ENCODE measurements at regions not wholly inside any gene's neighbourhood (a gene's known extent, or its start where the extent isn't known, plus 50 kb on each side); places are given as distances from the start of the nearest gene placed in this dataset.
"Not testable (repeated sequence)": the region's sequence is repeated elsewhere in the genome, so short reads cannot be mapped to it uniquely, and the experiment has no call there.

DNA sequence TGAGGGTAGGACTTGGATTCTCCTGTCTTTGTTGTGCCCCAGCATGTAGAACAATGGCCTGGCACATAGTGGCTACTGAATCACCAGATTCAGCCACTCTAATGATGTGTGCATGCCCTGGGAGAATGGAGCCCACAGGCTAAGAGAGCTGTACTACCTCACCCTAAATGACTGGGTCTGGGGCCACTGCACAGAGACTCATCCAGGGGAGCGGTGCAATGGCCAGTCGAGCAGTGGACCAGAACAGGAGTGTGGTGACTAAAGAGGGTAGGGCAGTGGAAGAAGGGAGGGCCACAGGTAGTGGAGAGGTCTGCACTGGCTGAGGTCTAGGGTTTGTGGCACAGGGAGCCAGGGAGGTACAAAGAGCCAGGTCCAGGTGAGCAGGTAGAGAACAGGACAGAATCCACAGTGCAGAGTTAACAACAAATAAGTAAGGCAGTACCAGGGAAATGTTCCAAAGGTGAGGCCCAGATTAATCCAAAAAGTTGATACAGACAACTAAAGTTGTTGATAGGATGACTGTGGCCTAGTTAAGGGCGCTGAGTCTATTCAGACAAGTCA lies 142.7 kb upstream of the ATP11B start:
- DNase-seq: no peak

DNA sequence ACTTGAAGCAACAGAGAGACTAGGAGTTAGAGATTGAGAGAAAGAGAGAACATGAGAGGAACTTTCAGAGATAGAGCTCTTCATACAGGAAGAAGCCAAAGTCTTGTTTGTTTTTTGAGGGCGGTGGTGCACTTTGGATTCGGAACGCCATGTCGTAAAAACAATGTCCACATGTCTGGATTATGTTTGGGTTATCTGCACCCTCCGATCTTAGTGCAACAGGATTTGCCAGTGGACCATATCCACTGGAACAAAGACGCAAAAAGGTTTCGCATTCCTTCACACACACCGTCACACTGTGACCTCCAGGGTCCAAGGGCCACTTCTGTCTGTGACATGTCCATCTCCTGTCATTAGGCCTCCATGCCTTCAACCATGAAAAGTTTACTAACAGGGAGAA lies 141.8 kb upstream of the ATP11B start:
- no peak for DNase-seq

DNA sequence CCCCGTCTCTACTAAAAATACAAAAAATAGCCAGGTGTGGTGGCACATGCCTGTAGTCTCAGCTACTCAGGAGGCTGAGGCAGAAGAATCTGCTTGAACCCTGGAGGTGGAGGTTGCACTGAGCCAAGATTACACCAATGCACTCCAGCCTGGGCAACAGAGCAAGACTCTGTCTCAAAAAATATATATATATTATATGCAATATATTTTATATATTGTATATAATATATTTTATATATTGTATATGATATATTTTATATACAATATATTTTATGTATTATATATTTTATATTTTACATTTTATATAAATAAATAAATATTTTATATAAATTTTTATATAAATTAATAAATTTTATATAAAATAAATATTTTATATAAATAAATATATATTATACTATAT lies 140.2 kb upstream of the ATP11B start:
- not testable (repeated sequence) for DNase-seq

DNA sequence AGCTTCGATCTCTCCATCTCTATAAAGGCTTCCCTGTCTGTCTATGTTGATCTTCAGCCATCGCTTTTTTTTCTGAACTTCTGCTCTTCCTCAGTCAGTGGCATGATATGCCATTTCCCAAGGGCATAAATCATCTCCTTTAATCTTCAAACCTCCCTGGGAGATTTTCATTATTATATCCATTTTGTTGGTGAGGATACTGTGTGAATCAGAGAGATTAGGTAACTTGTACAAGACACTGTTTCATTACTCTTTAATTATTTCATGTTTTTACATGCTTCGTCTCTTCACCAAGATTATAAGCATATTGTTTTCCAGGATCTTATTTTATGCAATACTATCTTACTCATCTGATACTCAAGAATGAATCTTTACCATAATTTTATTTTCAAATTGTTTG lies 124.8 kb upstream of the ATP11B start:
- no peak for DNase-seq

DNA sequence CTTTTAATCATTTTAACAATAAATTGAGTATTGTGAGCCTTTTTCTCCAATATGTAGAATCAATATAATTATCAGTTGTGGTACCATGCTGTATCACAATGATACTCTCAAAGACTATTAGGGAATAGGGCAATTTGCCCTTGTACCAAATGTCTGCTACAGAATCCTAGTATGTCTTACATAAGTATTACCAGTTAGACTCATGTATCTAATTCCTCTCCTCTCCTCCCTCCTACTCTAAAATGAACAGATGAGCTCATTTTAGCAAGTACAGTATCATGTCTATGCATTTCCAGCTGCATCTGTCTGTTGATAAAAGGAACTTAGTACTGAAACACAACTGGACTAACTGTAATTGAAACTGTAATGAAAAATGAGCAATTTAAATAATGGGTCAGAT lies 124.3 kb upstream of the ATP11B start:
- DNase-seq: no peak

DNA sequence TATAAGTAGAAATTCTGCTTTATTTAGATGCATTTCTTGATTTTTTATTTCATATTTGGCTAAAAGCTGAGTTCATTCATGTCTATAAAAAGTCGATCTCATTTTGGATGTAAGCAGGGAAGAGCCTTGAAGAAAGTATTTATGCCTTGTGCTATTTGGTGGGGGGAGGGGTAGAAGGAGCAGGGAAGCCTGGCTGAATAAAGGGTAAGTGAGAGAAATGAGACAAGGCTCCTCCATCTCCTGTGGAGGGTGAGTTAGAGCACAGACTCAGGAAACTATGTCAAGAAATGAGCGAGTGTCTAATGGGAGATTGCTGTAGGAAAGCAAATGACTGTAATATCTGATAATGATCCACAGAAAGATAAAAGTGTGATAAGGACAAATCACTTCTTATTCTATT lies 121.8 kb upstream of the ATP11B start:
- no peak for DNase-seq

DNA sequence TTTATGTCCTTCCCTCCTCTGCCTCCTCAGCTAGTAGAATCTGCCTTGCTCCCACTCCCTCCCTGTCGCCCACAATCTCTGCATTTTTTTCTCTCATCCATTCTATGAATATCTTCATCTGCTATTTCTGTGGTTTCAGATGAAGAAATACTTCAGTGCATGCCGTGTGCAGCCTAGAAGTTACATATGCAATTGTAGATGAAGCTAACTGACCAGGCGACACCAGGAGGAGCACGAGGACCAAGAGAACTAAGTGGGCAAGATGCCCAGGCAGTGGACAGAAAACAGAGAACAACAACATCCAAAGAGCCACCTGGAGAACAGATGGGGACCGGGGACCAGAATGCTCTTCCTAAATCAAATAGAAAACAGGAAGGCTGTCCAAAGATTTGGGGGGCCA lies 121.4 kb upstream of the ATP11B start:
- DNase-seq: no peak

DNA sequence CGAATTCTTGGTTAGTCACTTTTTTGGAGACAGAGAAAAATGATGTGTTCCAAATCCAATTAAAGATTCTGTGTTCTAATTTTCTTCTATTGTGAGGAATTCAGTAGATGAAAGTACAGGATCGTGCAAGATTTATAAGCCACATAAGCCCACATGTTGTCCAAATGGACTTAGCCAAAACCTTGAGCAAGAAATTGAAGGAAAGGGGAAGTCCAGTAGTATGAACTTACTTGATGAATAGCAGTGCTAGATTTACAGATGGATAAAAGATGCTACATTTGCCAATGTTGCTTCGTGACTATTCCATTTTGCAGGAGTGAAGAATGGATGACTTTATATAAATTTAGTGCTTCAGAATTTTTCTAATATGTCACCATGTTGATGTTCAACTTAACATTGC lies 120.0 kb upstream of the ATP11B start:
- DNase-seq: no peak

DNA sequence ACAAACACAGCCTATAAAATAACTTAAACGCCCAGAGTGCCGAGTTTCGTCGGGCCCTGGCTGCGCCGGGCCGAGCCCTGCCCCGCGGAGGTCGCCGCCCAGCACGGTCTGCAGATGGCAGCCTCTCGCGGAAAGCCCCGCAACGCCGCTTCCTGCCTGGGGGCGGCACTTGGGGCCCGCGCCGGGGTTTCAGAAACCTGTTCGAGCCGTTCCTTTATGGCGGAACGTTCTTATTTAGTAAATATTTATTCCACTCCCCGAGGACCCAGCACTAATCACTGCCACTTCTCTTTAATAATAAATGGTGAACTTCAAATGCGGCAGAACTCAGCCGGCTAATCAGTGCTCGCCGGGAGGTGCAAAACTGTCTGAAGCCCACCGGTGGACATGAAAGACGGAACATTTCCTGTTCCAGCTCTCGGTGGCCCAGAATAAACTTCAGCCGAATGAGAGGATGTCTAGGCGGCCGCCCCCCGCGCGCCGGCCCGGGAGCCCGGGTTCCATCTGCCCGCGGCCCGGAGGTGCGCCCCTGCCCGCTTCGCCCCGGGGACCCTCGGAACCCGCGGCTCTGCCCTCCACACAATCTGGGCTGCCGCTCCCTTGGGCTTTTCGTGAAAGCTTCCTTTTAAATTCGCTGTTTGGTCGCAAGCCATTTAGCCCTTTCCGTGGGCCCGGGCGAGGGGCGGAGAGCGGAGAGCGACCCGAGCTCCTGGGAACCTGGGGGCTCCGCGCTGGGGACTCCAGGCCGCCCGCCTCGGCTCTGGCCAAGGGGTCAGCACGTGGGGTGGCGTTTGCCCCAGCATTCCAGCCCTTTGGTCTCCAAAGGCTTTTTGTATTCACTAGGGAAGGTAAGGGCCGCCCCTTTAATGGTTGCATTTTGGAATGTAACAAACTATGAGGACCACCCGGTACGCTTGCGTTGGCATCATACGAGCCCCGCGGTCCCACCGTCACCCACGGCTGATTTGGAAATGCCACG lies 110.8 kb upstream of the ATP11B start:
- DNase-seq: no peak

DNA sequence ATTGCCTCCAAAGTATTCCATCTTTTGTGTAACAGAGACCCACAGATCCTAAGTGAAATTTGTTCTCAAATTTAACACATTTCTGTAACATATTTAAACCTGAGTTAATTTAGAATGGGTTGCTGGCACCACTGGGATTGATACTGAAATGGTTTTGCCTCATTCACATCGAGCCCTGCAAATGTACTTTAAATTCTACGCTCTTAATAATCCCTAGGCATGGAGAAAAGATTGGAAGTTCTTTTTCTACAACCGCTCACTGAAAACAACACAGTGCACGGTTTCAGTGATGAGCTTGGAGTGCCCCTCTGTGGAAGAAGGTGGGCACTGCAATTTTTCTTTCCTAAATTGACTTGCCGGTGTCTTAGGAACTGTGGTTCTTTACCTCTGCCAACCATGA lies 109.9 kb upstream of the ATP11B start:
- peak in 1 of 2 experiments; percentile 4 for DNase-seq

DNA sequence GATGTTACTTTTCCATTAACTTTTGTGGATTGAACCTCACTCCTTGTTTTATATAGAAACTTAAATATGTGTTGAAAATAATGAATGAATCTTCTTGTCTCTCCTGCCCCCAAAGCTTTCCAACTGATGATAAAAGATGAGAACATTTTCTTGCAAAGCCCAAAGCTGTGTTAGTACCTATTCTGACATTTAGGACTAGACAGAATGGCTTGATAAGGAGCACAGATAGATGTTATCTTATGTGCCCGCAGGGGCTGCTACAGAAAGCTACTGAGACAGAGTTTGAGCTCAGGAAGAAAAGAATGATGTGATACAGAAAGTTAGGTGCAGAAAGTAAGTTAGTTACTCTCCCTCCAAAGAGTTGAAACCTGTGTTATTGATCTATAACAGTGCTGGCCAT lies 109.4 kb upstream of the ATP11B start:
- DNase-seq: no peak

DNA sequence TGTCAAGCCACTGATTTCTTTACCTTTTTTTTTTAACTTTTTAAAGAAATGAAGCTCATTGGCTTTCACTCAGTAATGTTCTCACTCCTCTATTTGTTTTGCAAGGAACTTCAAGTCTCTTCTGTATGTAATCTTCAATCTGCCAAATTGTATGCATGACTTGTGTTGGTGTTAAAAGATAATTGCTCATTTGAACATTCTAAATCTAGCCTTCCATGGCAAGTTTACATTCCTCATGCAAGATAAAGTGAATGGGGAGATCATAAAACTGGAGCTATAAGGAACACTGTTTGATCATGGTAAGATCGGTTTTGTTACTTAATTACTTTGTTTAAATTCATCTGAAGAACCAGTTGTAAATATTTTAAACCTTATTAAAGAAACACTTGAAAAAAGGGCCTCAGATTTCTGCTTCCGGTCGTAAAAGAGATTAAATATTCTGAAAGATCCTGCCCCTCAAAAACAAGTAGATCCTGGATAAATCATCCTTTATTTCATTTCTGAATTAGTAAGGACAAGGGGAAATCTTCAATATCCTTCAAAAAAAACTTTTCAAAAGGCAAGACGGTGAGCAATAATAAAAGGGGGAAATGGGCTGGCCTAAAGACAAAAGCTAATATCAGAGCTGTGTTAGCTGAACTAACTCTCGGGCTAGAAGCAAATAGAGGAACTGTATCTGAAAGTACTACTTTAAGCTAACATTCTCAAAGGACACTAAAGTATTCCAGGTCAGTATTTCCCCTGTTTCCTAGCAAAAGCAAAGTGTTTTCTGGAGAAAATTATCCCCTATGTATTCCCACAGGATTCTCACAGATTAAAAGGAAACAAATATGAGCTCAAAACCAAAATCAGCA lies 107.0 kb upstream of the ATP11B start:
- no peak for DNase-seq

DNA sequence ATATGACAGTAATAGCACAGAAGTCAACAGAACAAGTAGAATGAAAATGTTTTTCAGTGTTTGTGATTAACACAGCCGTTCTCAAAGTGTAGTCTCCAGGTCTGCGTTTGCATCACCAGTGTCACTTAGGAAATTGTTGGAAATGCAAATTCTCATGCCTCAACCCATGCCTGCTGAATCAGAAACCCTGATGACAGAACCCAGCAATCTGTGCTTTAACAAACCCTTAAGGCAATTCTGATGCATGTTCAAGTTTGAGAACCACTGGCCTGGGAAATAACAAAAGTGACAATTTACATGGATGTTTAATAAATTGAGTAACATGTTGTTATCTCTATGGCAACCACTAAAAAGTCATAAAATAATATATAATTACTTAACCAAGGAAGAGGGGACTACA lies 103.1 kb upstream of the ATP11B start:
- no peak for DNase-seq

DNA sequence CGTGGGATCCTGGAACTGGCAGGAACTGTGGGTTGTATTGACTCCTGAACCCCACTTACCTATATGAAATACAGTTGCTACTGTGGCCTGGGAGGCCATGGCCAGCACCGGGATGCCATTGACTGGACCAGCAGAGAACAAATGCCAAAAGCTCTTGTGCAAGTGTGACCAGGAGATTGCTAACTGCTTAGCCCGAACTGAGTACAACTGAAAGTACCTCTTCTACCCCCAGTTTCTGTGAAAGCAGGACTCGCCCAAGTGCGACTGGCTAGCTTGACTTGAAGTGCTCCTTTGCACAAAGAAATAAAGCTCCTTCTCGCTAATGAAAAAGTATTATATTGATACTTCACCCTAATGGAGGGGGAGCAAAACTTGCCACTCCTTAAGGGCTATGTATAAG lies 101.3 kb upstream of the ATP11B start:
- no peak for DNase-seq

DNA sequence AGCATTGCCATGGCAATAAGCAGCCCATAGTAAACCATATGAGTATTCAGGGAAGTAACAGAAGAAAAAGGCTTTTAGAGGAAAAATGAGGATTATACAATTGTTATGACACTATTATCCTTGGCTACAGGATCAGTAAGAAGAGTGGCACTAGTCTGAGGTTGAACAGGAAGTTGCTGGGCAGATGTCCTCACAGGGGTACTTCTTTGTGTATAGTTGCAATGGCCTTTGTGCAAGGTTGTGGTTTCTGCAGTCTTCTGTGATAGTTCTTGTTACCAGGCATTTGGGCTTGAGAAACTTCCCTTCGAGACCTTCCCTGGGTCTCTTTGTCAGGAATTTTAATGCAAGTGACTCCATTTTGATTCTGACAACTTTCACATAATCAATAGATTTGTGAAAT lies 100.6 kb upstream of the ATP11B start:
- DNase-seq: no peak

DNA sequence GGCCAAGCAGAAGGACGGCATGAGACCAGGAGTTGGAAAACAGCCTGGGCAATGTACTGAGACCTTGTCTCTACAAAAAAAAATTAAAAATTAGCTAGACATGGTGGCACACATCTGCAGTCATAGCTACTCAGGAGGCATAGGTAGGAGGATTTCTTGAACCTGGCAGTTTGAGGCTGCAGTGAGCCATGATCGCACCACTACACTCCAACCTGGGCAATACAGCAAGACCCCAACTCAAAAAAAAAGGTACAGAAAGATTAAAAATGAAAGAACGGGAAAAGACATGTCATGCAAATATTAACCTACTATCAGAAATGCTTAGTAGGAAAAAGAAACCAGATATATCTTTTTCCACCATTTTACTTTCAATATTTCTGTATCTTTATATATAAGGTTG lies 99.6 kb upstream of the ATP11B start:
- DNase-seq: no peak

DNA sequence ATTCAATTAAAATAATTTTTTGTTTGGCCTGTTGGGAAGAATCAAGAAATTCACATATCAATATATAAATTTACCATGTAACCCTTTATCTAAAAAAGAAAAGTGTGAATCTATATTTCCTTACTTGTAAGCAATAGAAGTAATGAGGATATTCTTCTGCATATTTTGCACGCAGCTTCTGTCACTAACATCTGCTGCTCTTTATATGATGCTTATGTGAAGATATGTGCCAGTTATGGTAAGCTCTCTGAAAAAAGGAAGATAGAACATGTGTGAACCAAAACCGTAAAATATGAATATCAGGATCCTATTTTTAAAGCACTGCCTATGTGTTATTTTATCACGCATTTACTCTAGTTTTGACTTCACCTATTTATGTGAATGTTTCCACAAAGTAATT lies 96.4 kb upstream of the ATP11B start:
- no peak for DNase-seq

DNA sequence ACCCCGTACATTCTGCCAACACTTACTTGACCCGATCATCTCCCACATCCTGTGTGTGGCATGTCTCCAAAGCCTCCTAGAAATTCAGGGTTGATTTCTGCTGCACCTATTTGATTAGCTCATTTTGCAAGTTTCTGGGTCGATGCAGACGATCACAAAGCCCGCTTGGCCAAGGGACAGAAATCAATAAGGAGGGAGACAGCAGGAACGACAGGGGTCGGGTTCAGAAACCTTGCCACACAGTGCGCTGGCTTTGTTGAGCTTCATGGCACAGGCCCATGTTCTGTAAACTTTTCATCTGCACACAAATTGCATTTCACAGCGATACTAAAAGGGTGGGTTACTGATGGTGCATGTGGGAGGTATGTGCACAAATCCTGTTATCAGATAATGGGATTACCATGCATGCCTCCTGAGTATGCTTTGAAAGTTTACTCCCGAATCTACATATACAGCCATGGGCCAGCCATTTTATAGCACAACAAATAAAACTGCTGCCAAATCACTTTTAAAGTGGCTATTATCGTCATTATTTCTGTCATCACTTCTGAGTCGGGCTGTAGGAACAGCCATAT lies 95.9 kb upstream of the ATP11B start:
- DNase-seq: no peak

DNA sequence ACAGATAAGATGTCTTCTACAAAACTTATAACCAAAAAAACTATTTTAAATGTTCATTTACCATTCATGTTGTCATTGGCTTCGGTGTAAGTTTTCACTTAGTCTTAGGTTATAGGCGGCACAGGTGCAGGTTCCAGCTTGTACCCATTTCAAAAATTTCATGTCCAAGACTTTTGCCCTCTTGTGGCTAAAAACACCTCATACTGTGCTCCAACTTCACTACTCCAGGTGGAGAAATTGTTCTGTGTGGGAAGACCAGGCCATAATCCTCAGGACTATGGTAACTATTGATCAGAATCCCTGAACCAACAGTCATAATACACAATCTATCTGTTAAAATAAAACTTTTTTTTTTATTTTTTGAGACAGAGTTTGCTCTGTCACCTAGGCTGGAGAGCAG lies 95.2 kb upstream of the ATP11B start:
- no peak for DNase-seq

DNA sequence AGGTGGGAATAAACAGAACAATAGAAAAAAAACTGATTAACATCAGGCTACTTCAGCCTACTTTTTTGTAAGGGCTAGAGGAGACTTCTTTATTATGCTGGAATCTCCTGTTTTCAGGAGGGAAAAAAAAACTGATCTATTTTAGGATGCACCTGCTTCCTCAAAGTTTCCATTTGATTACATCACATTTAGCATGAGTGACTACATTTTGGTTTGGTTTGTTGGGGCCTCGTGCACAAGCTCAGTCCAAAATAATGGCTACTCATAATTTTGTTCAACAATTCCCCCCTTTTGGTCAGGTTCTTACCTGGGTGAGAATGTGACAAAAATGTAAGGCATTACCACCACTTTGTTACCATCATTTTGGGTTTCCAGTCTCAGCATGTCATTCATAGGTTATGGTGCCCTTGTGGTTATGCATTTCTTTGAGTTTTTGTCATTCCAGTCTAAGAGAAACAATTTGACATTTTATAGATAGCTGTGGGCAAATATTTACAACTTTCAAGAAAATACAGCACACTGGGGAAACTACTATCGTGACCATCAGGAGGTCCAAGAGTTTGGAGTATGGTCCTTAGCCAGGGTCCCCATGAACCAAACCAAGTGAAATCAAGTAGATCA lies 93.6 kb upstream of the ATP11B start:
- no peak for DNase-seq

DNA sequence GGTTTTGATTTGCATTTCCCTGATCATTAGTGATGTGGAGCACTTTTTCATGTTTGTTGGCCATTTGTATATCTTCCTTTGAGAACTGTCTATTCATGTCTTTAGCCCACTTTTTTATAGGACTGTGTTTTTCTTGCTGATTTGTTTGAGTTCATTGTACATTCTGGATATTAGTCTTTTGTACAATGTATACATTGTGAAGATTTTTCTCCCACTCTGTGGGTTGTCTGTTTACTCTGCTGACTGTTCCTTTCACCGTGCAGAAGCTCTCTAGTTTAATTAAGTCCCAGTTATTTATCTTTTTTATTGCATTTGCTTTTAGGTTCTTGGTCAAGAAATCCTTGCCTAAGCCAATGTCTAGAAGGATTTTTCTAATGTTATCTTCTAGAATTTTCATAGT lies 91.1 kb upstream of the ATP11B start:
- DNase-seq: no peak

DNA sequence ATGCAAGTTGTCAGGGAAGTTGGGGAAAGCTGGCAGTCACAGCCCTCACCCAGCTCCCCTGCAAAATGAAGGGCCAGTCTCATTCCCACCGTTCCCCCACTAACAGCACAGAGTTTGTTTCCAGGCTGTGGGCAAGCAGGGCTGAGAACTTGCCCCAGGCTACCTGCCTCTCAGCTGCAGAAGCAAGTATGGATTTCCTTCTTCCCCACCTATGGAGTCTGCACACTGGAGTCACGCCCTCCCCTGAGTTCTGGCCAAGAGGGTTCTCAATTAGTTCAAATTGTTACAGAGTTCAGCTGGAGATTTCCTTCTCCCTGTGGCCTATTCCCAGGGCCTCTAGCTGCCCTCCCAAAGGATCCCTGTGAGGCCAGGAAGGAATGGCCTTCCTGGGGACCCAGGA lies 90.1 kb upstream of the ATP11B start:
- DNase-seq: no peak

DNA sequence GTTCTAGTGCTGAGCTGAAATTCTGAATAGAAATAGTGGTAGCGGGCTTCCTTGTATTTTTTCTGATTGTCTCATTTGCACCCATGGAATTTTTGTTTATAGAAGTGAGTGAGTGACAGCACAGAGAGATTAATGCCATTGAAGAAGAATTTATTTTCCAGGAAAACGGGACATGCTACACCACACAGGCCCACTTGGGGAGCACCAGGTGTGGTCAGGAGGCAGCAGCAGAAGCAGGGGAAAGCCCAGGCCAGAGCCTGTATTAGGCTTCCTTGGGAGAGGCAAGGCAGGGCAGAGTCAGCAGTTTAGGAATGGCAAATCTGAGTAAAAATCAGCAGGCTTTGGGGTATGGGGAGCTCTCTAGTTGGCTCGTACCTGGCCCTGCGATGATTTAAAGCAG lies 88.4 kb upstream of the ATP11B start:
- DNase-seq: no peak
